SW 1271 (cell line): ENCODE measurements at regions not wholly inside any gene's neighbourhood (a gene's known extent, or its start where the extent isn't known, plus 50 kb on each side); places are given as distances from the start of the nearest gene placed in this dataset.
"Not testable (repeated sequence)": the region's sequence is repeated elsewhere in the genome, so short reads cannot be mapped to it uniquely, and the experiment has no call there.

Experiments
- DNase-seq, 2 experiments: peaks; one replicate each; lab custom pipeline; 2025; lab: John Stamatoyannopoulos, UW

- DNase-seq: no peak
Measured at GRCh38 chr13:54004026-54004699, 975.5 kb downstream of the OLFM4 start.

GRCh38 chr13:54016542-54016941 lies 987.9 kb downstream of the OLFM4 start:
- no peak for DNase-seq

- DNase-seq: no peak
Measured at GRCh38 chr13:54018485-54018884, 989.9 kb downstream of the OLFM4 start.

GRCh38 chr13:54029226-54029625 lies 1000.6 kb downstream of the OLFM4 start:
- peak; percentile 20 to 34 for DNase-seq

- no peak for DNase-seq
Measured at GRCh38 chr13:54029720-54030119, 1001.1 kb downstream of the OLFM4 start.

GRCh38 chr13:54033323-54033861 lies 1004.8 kb downstream of the OLFM4 start:
- DNase-seq: no peak

GRCh38 chr13:54034047-54034446 lies 1005.4 kb downstream of the OLFM4 start:
- DNase-seq: no peak

- not testable (repeated sequence) for DNase-seq
Measured at GRCh38 chr13:54057416-54057815, 1028.8 kb downstream of the OLFM4 start.

GRCh38 chr13:54069958-54070357 lies 1041.3 kb downstream of the OLFM4 start:
- not testable (repeated sequence) for DNase-seq

GRCh38 chr13:54077569-54077968 lies 1049.0 kb downstream of the OLFM4 start:
- no peak for DNase-seq

GRCh38 chr13:54078271-54078870 lies 1049.8 kb downstream of the OLFM4 start:
- no peak for DNase-seq

GRCh38 chr13:54082309-54082708 lies 1053.7 kb downstream of the OLFM4 start:
- not testable (repeated sequence) for DNase-seq

GRCh38 chr13:54091884-54092283 lies 1063.3 kb downstream of the OLFM4 start:
- DNase-seq: no peak

GRCh38 chr13:54092686-54093085 lies 1064.1 kb downstream of the OLFM4 start:
- no peak for DNase-seq

- no peak for DNase-seq
Measured at GRCh38 chr13:54110597-54110996, 1082.0 kb downstream of the OLFM4 start.

GRCh38 chr13:54124700-54125099 lies 1096.1 kb downstream of the OLFM4 start:
- no peak for DNase-seq

GRCh38 chr13:54130931-54131330 lies 1102.3 kb downstream of the OLFM4 start:
- not testable (repeated sequence) for DNase-seq

- DNase-seq: not testable (repeated sequence)
Measured at GRCh38 chr13:54131433-54131832, 1102.8 kb downstream of the OLFM4 start.

- not testable (repeated sequence) for DNase-seq
Measured at GRCh38 chr13:54132127-54132526, 1103.5 kb downstream of the OLFM4 start.

- DNase-seq: not testable (repeated sequence)
Measured at GRCh38 chr13:54132720-54133119, 1104.1 kb downstream of the OLFM4 start.

GRCh38 chr13:54133746-54134145 lies 1105.1 kb downstream of the OLFM4 start:
- no peak for DNase-seq

- no peak for DNase-seq
Measured at GRCh38 chr13:54144828-54145227, 1116.2 kb downstream of the OLFM4 start.

GRCh38 chr13:54150851-54151250 lies 1122.2 kb downstream of the OLFM4 start:
- no peak for DNase-seq
